Astrocyte (in vitro differentiated cells and primary cell): ENCODE measurements at regions not wholly inside any gene's neighbourhood (a gene's known extent, or its start where the extent isn't known, plus 50 kb on each side); places are given as distances from the start of the nearest gene placed in this dataset.
A peak's percentile ranks its signal among the peaks of the same experiment; 100 is the strongest.

Experiments used
- DNase-seq: peaks from one replicate; pipeline ENCODE4 v3.0.0-alpha.2; 2010; ENCODE audit warnings: low read depth
- FAIRE-seq: peaks from 2 replicates; lab custom pipeline; 2011; peaks lifted over from hg19 to GRCh38; lab: Jason Lieb, UNC
- H2AFZ ChIP-seq: 2 replicates; pipeline ENCODE4 v1.6.0; 2012; ENCODE audit warnings: low read depth, low read length, inconsistent platforms
- H3K27ac ChIP-seq: 2 replicates; pipeline ENCODE4 v1.5.1; 2011; ENCODE audit warnings: low read depth, low read length, inconsistent platforms
- H3K27me3 ChIP-seq: 2 replicates; pipeline ENCODE4 v1.6.0; 2011; ENCODE audit warnings: low read length, inconsistent platforms; ENCODE audit not compliant: insufficient read depth
- H3K36me3 ChIP-seq: 2 replicates; pipeline ENCODE4 v1.5.1; 2011; ENCODE audit warnings: low read length, inconsistent platforms; ENCODE audit not compliant: insufficient read depth
- H3K4me1 ChIP-seq: 2 replicates; pipeline ENCODE4 v1.5.1; 2011; ENCODE audit warnings: low read length, inconsistent platforms; ENCODE audit not compliant: insufficient read depth
- H3K4me2 ChIP-seq: 2 replicates; pipeline ENCODE4 v1.6.0; 2012; ENCODE audit warnings: low read length, inconsistent platforms
- H3K4me3 ChIP-seq: 2 replicates; pipeline ENCODE4 v1.5.1; 2011; ENCODE audit warnings: low read depth, mild to moderate bottlenecking, low read length, inconsistent platforms; ENCODE audit not compliant: insufficient read depth
- H3K79me2 ChIP-seq: 2 replicates; pipeline ENCODE4 v1.6.0; 2012; ENCODE audit warnings: mild to moderate bottlenecking, low read length, inconsistent platforms; ENCODE audit not compliant: insufficient read depth
- H3K9ac ChIP-seq: 2 replicates; pipeline ENCODE4 v1.6.0; 2012; ENCODE audit warnings: mild to moderate bottlenecking, low read length, inconsistent platforms
- H3K9me3 ChIP-seq: 2 replicates; pipeline ENCODE4 v1.5.1; 2012; ENCODE audit warnings: low read depth, mild to moderate bottlenecking, low read length, inconsistent platforms; ENCODE audit not compliant: insufficient read depth
- H4K20me1 ChIP-seq: 2 replicates; pipeline ENCODE4 v1.6.0; 2012; ENCODE audit warnings: low read length, inconsistent platforms; ENCODE audit not compliant: insufficient read depth
- H3K27ac Mint-ChIP-seq: one replicate; pipeline ENCODE4 v1.8.0; 2021; ENCODE audit warnings: mild to moderate bottlenecking, mixed read lengths; ENCODE audit not compliant: unreplicated experiment
- H3K27me3 Mint-ChIP-seq: one replicate; pipeline ENCODE4 v1.8.0; 2021; ENCODE audit warnings: low read depth, mixed read lengths; ENCODE audit not compliant: unreplicated experiment
- H3K36me3 Mint-ChIP-seq: one replicate; pipeline ENCODE4 v1.8.0; 2021; ENCODE audit warnings: low read depth, mixed read lengths; ENCODE audit not compliant: unreplicated experiment
- H3K4me1 Mint-ChIP-seq: one replicate; pipeline ENCODE4 v1.8.0; 2021; ENCODE audit warnings: low read depth, mixed read lengths; ENCODE audit not compliant: unreplicated experiment
- H3K4me3 Mint-ChIP-seq: one replicate; pipeline ENCODE4 v1.8.0; 2021; ENCODE audit warnings: mild to moderate bottlenecking, moderate library complexity, mixed read lengths; ENCODE audit not compliant: unreplicated experiment
- H3K9me3 Mint-ChIP-seq: one replicate; pipeline ENCODE4 v1.8.0; 2021; ENCODE audit warnings: mild to moderate bottlenecking, mixed read lengths; ENCODE audit not compliant: unreplicated experiment
- CTCF ChIP-seq: IDR thresholded peaks from 2 replicates; pipeline ENCODE4 v1.5.1; 2011; ENCODE audit warnings: low read depth, mild to moderate bottlenecking, inconsistent platforms, low read length, moderate library complexity; ENCODE audit not compliant: insufficient read depth
- EZH2 ChIP-seq: IDR thresholded peaks from 2 replicates; pipeline ENCODE4 v1.6.1; 2012; ENCODE audit warnings: mild to moderate bottlenecking, low read length, inconsistent platforms; ENCODE audit not compliant: insufficient read depth

DNA sequence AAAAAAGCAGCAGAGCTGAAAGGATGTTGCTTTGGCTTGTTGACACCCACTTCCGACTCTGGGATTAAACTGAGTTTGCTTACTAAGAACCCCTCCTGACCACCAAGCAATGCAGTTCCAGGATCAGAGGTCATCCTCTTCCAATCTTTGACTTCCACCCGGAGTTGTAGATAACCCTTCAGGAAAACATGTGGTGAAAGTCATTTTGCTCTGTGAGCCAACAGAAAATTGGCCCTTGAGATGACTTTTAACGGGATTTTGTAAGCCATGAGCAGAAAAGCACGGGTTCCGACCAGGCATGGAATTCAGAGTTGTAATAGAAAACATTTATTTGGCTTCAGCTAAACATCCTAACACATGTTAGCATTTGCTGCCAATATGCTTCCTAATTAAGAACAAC, 171.6 kb upstream of the NR2F2 start:
- Mint-ChIP-seq H3K27me3 (peaks cover 10% of the 10 kb centered on the region), H3K36me3 (no peaks in the 10 kb centered on the region), H3K4me3 (no peak overlapping the region), H3K4me1 (no peaks in the 10 kb centered on the region), H3K27ac (no peak overlapping the region), H3K9me3 (no peaks in the 10 kb centered on the region)
- FAIRE-seq (no peak), DNase-seq (no peak)
- Histone ChIP-seq H3K4me3 (no peak overlapping the region), H4K20me1 (no peaks in the 10 kb centered on the region), H3K4me2 (no peak overlapping the region), H3K79me2 (no peaks in the 10 kb centered on the region), H3K9me3 (no peaks in the 10 kb centered on the region), H3K27me3 (no peaks in the 10 kb centered on the region), H3K27ac (no peak overlapping the region), H3K36me3 (no peaks in the 10 kb centered on the region), H2AFZ (no peak overlapping the region), H3K4me1 (no peaks in the 10 kb centered on the region), H3K9ac (no peak overlapping the region)
- TF ChIP-seq EZH2 (no peak), CTCF (no peak)

DNA sequence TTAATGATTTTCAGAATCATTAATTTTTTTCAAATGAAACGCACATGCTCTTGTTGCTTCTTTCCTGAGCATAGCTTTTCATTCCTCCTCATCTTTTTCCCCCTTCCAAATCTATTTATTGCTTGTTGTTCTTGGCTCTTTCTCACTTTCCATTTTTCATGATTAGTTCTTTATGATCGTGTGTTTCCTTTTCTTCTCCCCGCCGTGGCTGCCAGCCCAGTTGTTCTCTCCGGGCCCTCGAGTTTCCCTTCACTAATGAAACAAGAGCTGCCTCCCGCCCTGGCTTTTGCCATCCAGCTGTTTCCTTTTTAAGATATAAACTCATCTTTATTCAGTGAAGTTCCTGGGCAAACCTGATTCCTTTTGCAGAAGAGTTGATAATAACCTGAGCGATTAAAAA, 170.2 kb upstream of the NR2F2 start:
- TF ChIP-seq CTCF (no peak), EZH2 (no peak)
- Histone ChIP-seq H3K79me2 (no peaks in the 10 kb centered on the region), H3K9me3 (no peaks in the 10 kb centered on the region), H4K20me1 (no peaks in the 10 kb centered on the region), H2AFZ (no peak overlapping the region), H3K9ac (no peak overlapping the region), H3K4me3 (no peak overlapping the region), H3K4me2 (peak overlapping the region; percentile 2), H3K4me1 (no peaks in the 10 kb centered on the region), H3K27me3 (no peaks in the 10 kb centered on the region), H3K27ac (no peak overlapping the region), H3K36me3 (no peaks in the 10 kb centered on the region)
- Mint-ChIP-seq H3K27me3 (peaks cover 10% of the 10 kb centered on the region), H3K4me3 (no peak overlapping the region), H3K4me1 (no peaks in the 10 kb centered on the region), H3K36me3 (no peaks in the 10 kb centered on the region), H3K9me3 (no peaks in the 10 kb centered on the region), H3K27ac (no peak overlapping the region)
- no peak for FAIRE-seq
- peak; percentile 43 for DNase-seq

DNA sequence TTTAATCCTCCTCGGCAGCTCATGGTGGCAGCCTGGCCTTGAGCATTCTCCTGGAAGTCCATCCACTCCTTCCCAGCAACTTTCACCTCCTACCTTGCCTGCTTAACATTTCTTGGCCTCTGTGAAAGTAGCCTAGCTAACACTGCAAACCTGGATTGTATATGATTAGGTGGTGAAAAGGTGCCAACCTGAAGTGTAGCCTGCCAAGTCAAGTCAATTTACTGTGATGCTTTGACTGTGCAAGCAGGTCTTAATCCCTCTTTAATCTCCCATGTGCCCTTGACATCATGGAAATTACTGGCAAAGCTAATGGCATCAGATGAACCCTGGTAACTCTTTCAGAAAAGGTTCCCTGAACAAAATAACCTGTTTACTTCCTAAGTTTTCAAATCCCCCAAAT, 169.7 kb upstream of the NR2F2 start:
- no peak for TF ChIP-seq CTCF
- TF ChIP-seq EZH2: no peak
- Histone ChIP-seq H3K4me3 (no peak overlapping the region), H3K27ac (no peak overlapping the region), H3K27me3 (no peaks in the 10 kb centered on the region), H3K4me2 (no peak overlapping the region), H4K20me1 (no peaks in the 10 kb centered on the region), H3K4me1 (no peaks in the 10 kb centered on the region), H3K9me3 (no peaks in the 10 kb centered on the region), H3K36me3 (no peaks in the 10 kb centered on the region), H3K79me2 (no peaks in the 10 kb centered on the region), H3K9ac (no peak overlapping the region), H2AFZ (no peak overlapping the region)
- FAIRE-seq: no peak
- no peak for DNase-seq
- Mint-ChIP-seq H3K4me1 (peaks cover 3% of the 10 kb centered on the region), H3K27ac (no peak overlapping the region), H3K4me3 (no peak overlapping the region), H3K9me3 (no peaks in the 10 kb centered on the region), H3K36me3 (no peaks in the 10 kb centered on the region), H3K27me3 (peaks cover 10% of the 10 kb centered on the region)
